H9 (cell line): ENCODE measurements at regions not wholly inside any gene's neighbourhood (a gene's known extent, or its start where the extent isn't known, plus 50 kb on each side); places are given as distances from the start of the nearest gene placed in this dataset.

Source experiments
- DNase-seq: peaks from one replicate; pipeline ENCODE4 v3.0.0-alpha.2; 2017
- H2AFZ ChIP-seq: one replicate; pipeline ENCODE4 v1.6.1; 2013; ENCODE audit warnings: mild to moderate bottlenecking, low read length, control low read depth, moderate library complexity
- H2AK5ac ChIP-seq: 2 replicates; pipeline ENCODE4 v1.6.1; 2013; ENCODE audit warnings: low read length, control low read depth, mixed read lengths; ENCODE audit not compliant: insufficient read length
- H2BK120ac ChIP-seq: one replicate; pipeline ENCODE4 v1.6.1; 2013; ENCODE audit warnings: low read depth, mild to moderate bottlenecking, low read length, control low read depth, inconsistent platforms; ENCODE audit not compliant: poor library complexity, severe bottlenecking
- H2BK12ac ChIP-seq: 2 replicates; pipeline ENCODE4 v1.6.1; 2013; ENCODE audit warnings: low read length, control low read depth, mixed read lengths, low read depth; ENCODE audit not compliant: insufficient read length
- H2BK15ac ChIP-seq: 2 replicates; pipeline ENCODE4 v1.6.1; 2013; ENCODE audit warnings: low read depth, low read length, control low read depth
- H2BK20ac ChIP-seq: one replicate; pipeline ENCODE4 v1.6.1; 2013; ENCODE audit warnings: low read depth, mild to moderate bottlenecking, low read length, control low read depth, inconsistent platforms; ENCODE audit not compliant: poor library complexity, severe bottlenecking
- H2BK5ac ChIP-seq: 2 replicates; pipeline ENCODE4 v1.6.1; 2013; ENCODE audit warnings: low read length, control low read depth, mixed read lengths; ENCODE audit not compliant: insufficient read length
- H3K14ac ChIP-seq: 2 replicates; pipeline ENCODE4 v1.6.1; 2013; ENCODE audit warnings: low read length, control low read depth; ENCODE audit not compliant: insufficient read depth
- H3K18ac ChIP-seq: 2 replicates; pipeline ENCODE4 v1.6.1; 2013; ENCODE audit warnings: low read depth, mild to moderate bottlenecking, mixed read lengths, low read length, control low read depth; ENCODE audit not compliant: insufficient read length
- H3K23ac ChIP-seq: 2 replicates; pipeline ENCODE4 v1.6.1; 2013; ENCODE audit warnings: low read length, control low read depth, mixed read lengths, low read depth; ENCODE audit not compliant: insufficient read length
- H3K23me2 ChIP-seq: 2 replicates; pipeline ENCODE4 v1.6.1; 2013; ENCODE audit warnings: low read depth, mild to moderate bottlenecking, mixed read lengths, low read length, control low read depth; ENCODE audit not compliant: insufficient read length, poor library complexity, severe bottlenecking
- H3K27ac ChIP-seq: 2 replicates; pipeline ENCODE4 v1.5.1; 2013; ENCODE audit warnings: low read length, control low read depth, mixed read lengths, low read depth; ENCODE audit not compliant: insufficient read length
- H3K27me3 ChIP-seq: 2 replicates; pipeline ENCODE4 v1.6.1; 2013; ENCODE audit warnings: low read length, control low read depth, inconsistent platforms; ENCODE audit not compliant: insufficient read depth
- H3K4ac ChIP-seq: 2 replicates; pipeline ENCODE4 v1.6.1; 2013; ENCODE audit warnings: low read depth, mild to moderate bottlenecking, control low read depth, inconsistent platforms, low read length, moderate library complexity
- H3K4me1 ChIP-seq: 2 replicates; pipeline ENCODE4 v1.6.1; 2013; ENCODE audit warnings: low read length, control low read depth, inconsistent platforms; ENCODE audit not compliant: insufficient read depth
- H3K4me2 ChIP-seq: 2 replicates; pipeline ENCODE4 v1.6.1; 2013; ENCODE audit warnings: low read length, control low read depth, mixed read lengths; ENCODE audit not compliant: insufficient read length, insufficient read depth
- H3K56ac ChIP-seq: 2 replicates; pipeline ENCODE4 v1.6.1; 2013; ENCODE audit warnings: low read depth, mild to moderate bottlenecking, mixed read lengths, low read length, control low read depth; ENCODE audit not compliant: insufficient read length
- H3K79me1 ChIP-seq: 2 replicates; pipeline ENCODE4 v1.6.1; 2013; ENCODE audit warnings: low read depth, mild to moderate bottlenecking, moderate library complexity, low read length, control low read depth, inconsistent platforms; ENCODE audit not compliant: insufficient read depth, poor library complexity, severe bottlenecking
- H3K79me2 ChIP-seq: 2 replicates; pipeline ENCODE4 v1.6.1; 2013; ENCODE audit warnings: low read length, control low read depth, inconsistent platforms; ENCODE audit not compliant: insufficient read depth
- H3K9ac ChIP-seq: 2 replicates; pipeline ENCODE4 v1.6.1; 2013; ENCODE audit warnings: low read length, control low read depth, mixed read lengths; ENCODE audit not compliant: insufficient read length; ENCODE audit errors: extremely low read depth
- H3K9me3 ChIP-seq: one replicate; pipeline ENCODE4 v1.6.1; 2013; ENCODE audit warnings: low read depth, low read length, inconsistent platforms; ENCODE audit not compliant: control insufficient read depth
- H3T11ph ChIP-seq: one replicate; pipeline ENCODE4 v1.6.1; 2013; ENCODE audit warnings: mild to moderate bottlenecking, low read length, control low read depth, inconsistent platforms
- H4K20me1 ChIP-seq: one replicate; pipeline ENCODE4 v1.6.1; 2013; ENCODE audit not compliant: control insufficient read depth, insufficient read length, insufficient read depth
- H4K5ac ChIP-seq: 2 replicates; pipeline ENCODE4 v1.6.1; 2013; ENCODE audit warnings: low read depth, mild to moderate bottlenecking, mixed read lengths, low read length, control low read depth; ENCODE audit not compliant: insufficient read length
- H4K8ac ChIP-seq: replicated peaks from 2 replicates; pipeline ENCODE4 v1.6.1; 2013; ENCODE audit warnings: low read length, control low read depth, mixed read lengths, low read depth; ENCODE audit not compliant: insufficient read length
- H4K91ac ChIP-seq: 2 replicates; pipeline ENCODE4 v1.6.1; 2013; ENCODE audit warnings: low read depth, mild to moderate bottlenecking, moderate library complexity, mixed read lengths, low read length, control low read depth; ENCODE audit not compliant: insufficient read length
- H3K27ac Mint-ChIP-seq, 3 experiments: 2 replicates in 2 of 3; 3 replicates in 1 of 3; pipeline ENCODE4 v1.8.0; 2020 to 2021; ENCODE audit warnings: mixed read lengths in 3 of 3, mild to moderate bottlenecking in 1 of 3, moderate library complexity in 1 of 3
- H3K27me3 Mint-ChIP-seq: 2 replicates; pipeline ENCODE4 v1.8.0; 2021; ENCODE audit warnings: low read depth, mild to moderate bottlenecking, moderate library complexity, mixed read lengths
- H3K36me3 Mint-ChIP-seq, 3 experiments: 2 replicates in 2 of 3; 3 replicates in 1 of 3; pipeline ENCODE4 v1.8.0; 2020 to 2021; ENCODE audit warnings: low read depth in 3 of 3, mixed read lengths in 3 of 3; ENCODE audit not compliant: insufficient read depth in 1 of 3
- H3K4me1 Mint-ChIP-seq, 2 experiments: 2 replicates each; pipeline ENCODE4 v1.8.0; 2020; ENCODE audit warnings: mixed read lengths in 2 of 2
- H3K4me3 Mint-ChIP-seq, 2 experiments: 2 replicates in 1 of 2; 3 replicates in 1 of 2; pipeline ENCODE4 v1.8.0; 2020 to 2021; ENCODE audit warnings: mild to moderate bottlenecking in 2 of 2, mixed read lengths in 2 of 2, moderate library complexity in 1 of 2
- H3K9me3 Mint-ChIP-seq, 2 experiments: 2 replicates in 1 of 2; 3 replicates in 1 of 2; pipeline ENCODE4 v1.8.0; 2020; ENCODE audit warnings: mild to moderate bottlenecking in 2 of 2, mixed read lengths in 2 of 2, moderate library complexity in 1 of 2
- WGBS: extraction: QIAGEN DNeasy Blood & Tissue Kit; methylation state at CpG from one replicate; pipeline ENCODE4 v1.1.7; 2013; ENCODE audit warnings: missing lambda C conversion rate, low lambda C conversion rate, mixed read lengths; ENCODE audit not compliant: insufficient read length; ENCODE audit errors: extremely low coverage; 5-methylcytosine and 5-hydroxymethylcytosine counted together
- TF ChIP-seq, protein P1 (sequence below): fragments of 200-600 bp; sonication (generic); conservative IDR thresholded peaks from 3 replicates; pipeline ENCODE4 v1.8.0; 2021; ENCODE audit warnings: antibody characterized with exemption, mild to moderate bottlenecking

DNA sequence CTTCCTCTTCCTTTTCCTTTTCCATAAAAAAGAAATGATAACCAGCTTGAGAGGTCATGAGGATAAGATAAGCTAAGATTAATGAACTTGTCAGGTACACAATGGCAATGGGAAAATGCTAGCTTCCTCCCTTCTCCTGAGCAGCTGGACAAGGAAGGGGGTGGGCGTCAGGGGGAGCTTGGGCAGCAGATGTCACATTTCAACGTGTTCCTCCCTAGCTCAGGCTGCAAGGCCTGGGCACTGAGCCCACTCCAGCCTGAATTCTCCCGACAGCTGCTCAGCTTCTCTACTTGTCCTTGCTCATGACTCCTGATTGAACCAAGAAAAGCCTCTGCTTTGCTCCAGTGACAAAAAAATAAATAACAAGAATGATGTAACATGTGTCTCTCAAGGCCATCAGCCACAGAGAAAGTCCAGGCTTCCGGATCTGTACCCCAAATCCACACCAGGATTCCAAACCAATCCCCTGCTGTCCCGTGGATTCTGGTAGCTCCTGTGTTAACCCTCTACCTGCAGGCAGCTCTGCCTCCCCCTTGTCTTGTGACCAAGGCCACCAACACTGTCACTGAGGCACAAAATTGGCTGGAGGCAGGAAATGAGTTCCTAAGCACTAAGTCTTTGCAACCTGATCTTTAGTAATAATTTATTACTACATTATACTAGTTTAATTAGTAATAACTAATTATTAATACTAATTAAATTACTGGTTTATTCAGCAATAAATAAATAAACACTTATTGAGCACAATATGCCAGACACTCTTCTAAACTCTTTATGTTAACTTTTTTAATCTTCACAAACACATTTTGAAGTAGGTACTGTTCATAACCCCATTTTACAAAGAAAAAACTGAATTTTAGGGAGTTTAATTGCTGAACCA, 146.5 kb downstream of the CCDC34 start:
- Histone ChIP-seq H3K4me2 (no peak overlapping the region), H3K4me1 (peaks cover 4% of the 10 kb centered on the region; the same call in 1 of the 2 replicates)
- peak overlapping the region in 1 of 2 experiments; percentile 12; a peak in 1 of 5 replicates for H3K4me3 Mint-ChIP-seq

More for the DNA sequence above, 146.5 kb downstream of the CCDC34 start:
- Histone ChIP-seq H2AFZ (no peak overlapping the region), H3K14ac (no peak overlapping the region), H4K8ac (no peak overlapping the region), H4K5ac (no peak overlapping the region), H3K9ac (no peak overlapping the region), H4K20me1 (no peaks in the 10 kb centered on the region), H4K91ac (no peak overlapping the region), H3K18ac (no peak overlapping the region), H2BK20ac (no peak overlapping the region), H3K27ac (no peak overlapping the region), H2BK5ac (no peak overlapping the region), H2BK120ac (no peak overlapping the region), H3K27me3 (no peaks in the 10 kb centered on the region), H3K23me2 (no peaks in the 10 kb centered on the region), H3K4ac (no peak overlapping the region), H2BK12ac (no peak overlapping the region), H3K9me3 (no peaks in the 10 kb centered on the region), H3K56ac (no peak overlapping the region), H3K23ac (no peak overlapping the region), H2AK5ac (no peak overlapping the region), H3K79me2 (no peaks in the 10 kb centered on the region), H3T11ph (no peak overlapping the region), H2BK15ac (no peak overlapping the region), H3K79me1 (no peaks in the 10 kb centered on the region)
- WGBS: no CpG with 5 or more reads among the region's 5 CpGs
- peaks cover 47 to 58% of the 10 kb centered on the region in 2 experiments for H3K4me1 Mint-ChIP-seq
- H3K36me3 Mint-ChIP-seq: peaks cover 0 to 42% (median 31%) of the 10 kb centered on the region in 3 experiments; a peak in 5 of 7 replicates
- TF ChIP-seq, protein P1, sequence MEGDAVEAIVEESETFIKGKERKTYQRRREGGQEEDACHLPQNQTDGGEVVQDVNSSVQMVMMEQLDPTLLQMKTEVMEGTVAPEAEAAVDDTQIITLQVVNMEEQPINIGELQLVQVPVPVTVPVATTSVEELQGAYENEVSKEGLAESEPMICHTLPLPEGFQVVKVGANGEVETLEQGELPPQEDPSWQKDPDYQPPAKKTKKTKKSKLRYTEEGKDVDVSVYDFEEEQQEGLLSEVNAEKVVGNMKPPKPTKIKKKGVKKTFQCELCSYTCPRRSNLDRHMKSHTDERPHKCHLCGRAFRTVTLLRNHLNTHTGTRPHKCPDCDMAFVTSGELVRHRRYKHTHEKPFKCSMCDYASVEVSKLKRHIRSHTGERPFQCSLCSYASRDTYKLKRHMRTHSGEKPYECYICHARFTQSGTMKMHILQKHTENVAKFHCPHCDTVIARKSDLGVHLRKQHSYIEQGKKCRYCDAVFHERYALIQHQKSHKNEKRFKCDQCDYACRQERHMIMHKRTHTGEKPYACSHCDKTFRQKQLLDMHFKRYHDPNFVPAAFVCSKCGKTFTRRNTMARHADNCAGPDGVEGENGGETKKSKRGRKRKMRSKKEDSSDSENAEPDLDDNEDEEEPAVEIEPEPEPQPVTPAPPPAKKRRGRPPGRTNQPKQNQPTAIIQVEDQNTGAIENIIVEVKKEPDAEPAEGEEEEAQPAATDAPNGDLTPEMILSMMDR: no peak
- no peaks in the 10 kb centered on the region for H3K27me3 Mint-ChIP-seq
- H3K27ac Mint-ChIP-seq: peak overlapping the region in 2 of 3 experiments; percentile 39 to 89; a peak in 3 of 7 replicates
- no peaks in the 10 kb centered on the region; a peak in 1 of 5 replicates for H3K9me3 Mint-ChIP-seq
- DNase-seq: no peak
